AG20443 (cell line): ENCODE measurements at regions not wholly inside any gene's neighbourhood (a gene's known extent, or its start where the extent isn't known, plus 50 kb on each side); places are given as distances from the start of the nearest gene placed in this dataset.

Experiments
- DNase-seq: peaks from one replicate; pipeline ENCODE4 v3.0.0; 2012; ENCODE audit warnings: low spot score, mixed read lengths

DNA sequence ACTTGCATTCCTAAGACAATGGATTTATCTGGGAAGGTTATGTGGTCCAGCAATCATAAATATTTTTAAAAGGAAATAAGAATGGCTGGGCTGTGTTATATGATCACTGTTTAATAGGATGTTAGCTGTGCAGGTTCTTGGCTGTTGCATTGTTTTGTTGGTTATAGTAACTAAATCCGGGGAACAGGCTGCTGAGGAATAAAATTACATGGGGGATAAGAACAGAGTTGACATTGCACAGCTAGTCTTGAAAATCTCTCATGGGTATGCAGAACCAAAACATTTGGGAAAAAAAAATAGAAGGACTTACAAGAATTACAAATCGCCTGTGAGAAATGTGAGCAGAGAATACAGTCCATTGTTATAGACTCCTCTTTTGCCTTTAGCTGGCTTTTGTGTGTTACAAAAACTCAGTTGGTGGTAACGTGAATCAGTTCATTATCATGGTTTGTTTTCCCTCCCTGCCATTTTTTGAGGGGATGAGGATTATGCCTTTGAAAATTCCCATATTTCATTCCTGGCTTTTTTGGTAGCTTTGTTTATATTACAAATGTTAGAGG, 375.3 kb upstream of the DAB2 start:
- DNase-seq, result no peak

DNA sequence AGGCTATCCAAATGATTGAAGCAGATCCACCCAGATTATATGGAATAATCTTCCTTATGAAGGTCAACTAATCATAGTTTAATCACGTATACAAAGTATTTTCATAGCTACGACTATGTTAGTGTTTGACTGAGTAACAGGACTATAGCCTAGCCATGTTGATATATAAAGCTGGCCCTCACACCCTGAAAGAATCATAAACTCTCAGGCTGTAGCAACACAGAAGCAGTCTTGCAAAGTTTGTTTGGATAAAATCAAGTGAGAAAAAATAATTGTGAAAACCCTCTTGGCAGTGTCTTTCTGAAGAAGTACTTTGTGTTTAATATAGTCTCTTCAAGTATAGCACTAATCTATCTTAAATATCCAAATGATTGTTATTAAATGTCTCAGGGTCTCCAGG, 374.5 kb upstream of the DAB2 start:
- no peak for DNase-seq

DNA sequence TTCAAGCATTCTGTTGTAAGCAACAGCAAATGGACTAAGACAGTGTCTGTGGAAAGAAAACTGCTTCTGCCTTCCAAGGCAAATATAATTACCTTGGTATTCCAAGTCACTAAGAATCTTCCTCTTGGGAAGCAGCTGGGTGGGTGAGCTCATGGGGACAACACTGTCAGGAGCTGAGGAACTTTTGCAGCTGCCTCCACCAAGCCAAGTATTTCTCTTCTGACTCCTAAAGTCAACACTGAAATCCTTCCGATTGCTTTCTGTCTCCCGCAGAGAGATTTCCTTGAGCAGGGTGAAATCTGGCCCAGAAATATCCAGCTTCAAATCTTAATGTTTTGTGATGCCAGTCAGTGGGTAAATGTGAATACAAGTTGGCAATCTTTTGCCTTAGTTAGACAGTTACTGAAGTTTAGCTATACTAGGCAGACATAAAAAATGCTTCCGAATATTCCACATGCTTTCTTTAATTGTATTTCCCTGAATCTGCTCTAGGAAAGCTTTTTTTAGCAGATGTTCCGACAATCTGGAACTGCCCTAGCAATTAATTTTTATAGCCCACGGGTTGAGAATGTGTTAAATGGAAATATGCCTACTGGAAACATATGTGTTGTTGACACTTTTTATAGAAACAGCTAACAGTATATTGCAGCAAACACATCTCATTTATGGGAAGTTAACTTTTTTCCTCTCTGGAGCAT, 369.9 kb upstream of the DAB2 start:
- DNase-seq, result peak; percentile 56

- no peak for DNase-seq
Measured at GRCh38 chr5:39785410-39785809, 360.6 kb upstream of the DAB2 start.

DNA sequence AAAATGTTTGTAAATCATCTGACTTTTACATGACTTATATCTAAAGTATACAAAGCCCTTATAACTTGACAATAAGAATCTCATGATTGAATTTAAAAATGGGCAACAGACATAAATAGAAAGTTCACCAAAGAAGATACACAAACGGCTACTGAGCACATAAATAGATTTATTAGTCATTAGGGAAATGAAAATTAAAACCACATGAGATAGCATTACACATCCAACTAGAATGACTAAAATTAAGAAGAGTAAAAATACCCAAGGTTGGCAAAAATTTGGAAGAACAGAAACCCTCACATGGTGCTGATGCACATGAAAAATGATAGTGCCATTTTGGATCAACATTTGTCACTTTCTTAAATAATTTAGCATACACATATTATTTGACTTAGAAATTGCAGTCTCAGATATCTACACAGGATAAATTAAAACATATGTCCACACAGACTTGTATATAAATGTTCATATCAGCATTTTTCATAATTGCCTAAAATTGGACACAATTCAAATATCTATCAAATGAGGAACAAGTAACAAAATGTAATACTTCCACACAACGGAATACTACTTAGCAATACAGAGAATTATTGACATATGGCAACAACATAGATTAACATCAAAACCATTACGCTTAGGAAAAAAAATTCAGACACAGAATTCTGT, 359.1 kb upstream of the DAB2 start:
- DNase-seq, result peak; percentile 19

- peak; percentile 34 for DNase-seq
Measured at GRCh38 chr5:39780347-39780746, 355.6 kb upstream of the DAB2 start.

GRCh38 chr5:39779831-39780230, 355.1 kb upstream of the DAB2 start:
- DNase-seq, result no peak

DNA sequence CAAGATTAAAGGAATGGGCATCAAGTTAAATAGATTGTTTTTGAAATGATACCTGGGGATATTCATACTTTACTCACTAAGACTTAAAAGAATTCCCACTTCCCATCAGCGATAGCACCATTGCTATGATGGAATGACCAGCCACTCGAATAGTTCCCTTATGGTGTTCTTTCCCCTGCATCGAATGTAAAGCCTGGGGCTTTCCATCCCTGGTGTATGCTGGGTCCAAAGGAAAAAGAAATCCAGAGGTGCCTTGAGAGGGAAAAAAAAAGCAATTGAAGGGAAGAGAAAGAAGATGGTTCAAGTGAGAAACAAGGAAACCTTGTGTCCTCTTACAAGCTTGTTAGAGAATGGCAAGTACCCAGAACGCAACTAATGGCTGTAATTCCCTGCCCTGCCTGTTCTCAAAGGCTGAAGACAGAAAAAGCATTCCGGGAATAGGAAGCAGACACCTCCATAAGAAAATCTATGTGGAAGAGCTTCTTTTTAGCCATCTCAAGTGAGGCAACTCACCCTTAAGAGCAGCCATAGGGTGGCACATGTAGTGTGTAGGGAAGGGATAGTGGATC, 351.1 kb upstream of the DAB2 start:
- no peak for DNase-seq

GRCh38 chr5:39775086-39775796, 350.5 kb upstream of the DAB2 start:
- DNase-seq, result peak; percentile 70

- DNase-seq, result no peak
Measured at GRCh38 chr5:39774605-39775004, 349.8 kb upstream of the DAB2 start.

GRCh38 chr5:39772307-39772706, 347.5 kb upstream of the DAB2 start:
- no peak for DNase-seq

GRCh38 chr5:39767916-39768315, 343.1 kb upstream of the DAB2 start:
- no peak for DNase-seq

GRCh38 chr5:39765366-39765765, 340.6 kb upstream of the DAB2 start:
- peak; percentile 48 for DNase-seq

GRCh38 chr5:39762761-39763160, 338.0 kb upstream of the DAB2 start:
- DNase-seq, result no peak

GRCh38 chr5:39761199-39761950, 336.6 kb upstream of the DAB2 start:
- no peak for DNase-seq

DNA sequence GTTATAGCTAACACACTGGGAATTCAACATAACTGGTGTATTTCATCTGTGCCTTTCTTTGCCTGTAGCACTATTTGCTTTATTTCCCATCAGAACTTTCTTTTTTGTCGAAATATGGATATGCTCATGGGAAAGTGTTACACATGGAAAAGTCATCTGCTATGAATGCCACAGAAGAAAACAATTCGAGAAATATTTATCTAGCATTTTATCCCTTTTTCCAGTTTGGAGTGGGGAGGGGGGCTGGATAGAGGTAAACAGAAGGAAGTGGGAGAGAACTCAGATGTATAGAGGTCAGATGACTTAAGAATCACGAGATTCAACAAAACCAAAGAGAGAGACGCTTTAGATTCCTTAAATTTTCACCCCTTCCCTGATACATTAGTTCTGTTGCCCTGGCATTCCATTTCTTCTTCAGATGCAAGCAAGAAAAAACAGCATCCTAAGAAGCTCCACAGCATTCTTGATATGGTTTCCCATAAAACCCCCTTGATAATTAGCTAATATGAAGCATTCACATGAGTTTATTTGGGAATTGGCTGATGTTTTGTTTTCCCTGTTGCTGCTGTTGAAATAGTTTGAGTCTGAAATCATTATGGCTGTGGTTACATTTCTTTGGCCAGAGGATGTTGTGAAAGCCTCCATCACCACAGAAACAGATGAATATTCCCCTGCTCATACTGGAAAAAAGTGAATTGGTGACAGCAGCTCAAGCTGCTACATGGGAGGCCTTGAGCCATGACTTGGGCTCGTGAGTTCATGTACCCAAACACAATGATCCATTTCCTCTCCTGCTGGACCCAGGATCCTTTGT, 335.8 kb upstream of the DAB2 start:
- peak; percentile 73 for DNase-seq

DNA sequence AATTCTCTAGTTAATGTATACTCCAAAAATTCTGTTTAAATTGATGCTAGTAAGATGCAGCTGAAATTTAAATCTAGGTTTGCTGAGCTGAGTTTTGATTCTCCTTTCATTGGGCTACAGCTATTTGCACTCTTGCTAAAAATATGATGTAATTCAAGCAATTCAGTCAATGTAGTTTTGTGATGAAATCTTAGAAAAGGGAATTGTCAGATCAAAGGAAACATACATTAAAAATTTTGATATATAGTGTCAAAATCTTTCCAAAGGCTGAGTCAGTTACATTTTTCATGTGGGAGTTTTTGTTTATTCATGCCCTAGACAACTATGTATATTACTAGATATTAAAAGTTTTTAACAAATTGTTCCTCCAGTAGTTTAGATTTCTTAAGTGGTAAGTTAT, 334.9 kb upstream of the DAB2 start:
- no peak for DNase-seq

DNA sequence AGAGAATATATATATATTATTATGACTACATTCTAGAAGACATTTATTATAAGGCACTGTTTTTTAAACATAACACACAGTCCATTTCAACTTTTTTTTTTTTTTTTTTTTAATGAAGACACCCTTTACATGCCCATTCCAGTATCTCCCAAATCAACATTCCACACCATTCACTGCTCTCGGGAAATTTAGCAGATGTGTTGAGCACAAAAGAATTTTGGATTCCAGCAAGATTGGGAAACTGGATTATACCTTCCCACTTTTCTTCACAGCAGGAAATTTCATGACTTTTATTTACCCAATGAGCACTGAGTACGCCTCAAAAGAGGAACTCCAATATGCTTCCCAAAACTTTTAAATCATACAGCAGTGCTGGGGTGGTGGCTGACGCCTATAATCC, 333.6 kb upstream of the DAB2 start:
- DNase-seq, result no peak

- no peak for DNase-seq
Measured at GRCh38 chr5:39757131-39757530, 332.4 kb upstream of the DAB2 start.

DNA sequence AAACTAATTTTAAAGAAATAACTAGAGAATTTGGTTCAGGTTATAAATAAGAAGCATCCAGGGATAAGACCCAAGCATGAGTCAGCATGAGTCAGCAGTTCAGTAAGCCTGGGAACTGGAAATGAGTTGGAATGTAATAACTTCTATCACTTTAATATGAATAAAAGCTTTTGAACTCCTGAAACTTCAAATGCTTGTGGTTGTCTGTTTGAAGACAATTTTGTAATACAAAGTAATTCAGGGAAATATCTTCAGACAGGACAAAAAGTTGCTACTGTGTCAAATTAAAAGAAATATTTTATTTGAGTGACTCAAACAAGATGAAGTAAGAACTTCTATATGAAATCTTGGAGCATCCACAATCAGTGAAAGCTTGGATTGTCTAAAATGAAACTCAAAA, 331.2 kb upstream of the DAB2 start:
- peak; percentile 64 for DNase-seq

DNA sequence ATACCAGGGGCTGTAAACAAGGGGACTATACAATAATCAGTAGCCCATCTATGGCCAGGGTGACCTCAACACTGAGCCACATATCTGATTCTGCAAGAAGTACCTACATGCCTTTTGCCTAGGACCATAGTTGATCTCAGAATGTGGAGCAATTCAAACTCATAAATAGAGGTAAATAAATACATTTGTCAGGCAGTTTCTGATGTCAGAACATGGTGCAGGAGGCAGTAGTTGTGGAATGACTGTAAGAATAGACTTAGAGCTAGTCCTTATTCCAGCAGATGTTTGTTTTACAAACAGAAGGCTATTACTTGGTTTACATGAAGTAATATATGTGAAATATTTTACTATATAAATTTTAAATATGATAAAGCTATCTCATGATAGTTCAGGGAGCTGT, 330.7 kb upstream of the DAB2 start:
- no peak for DNase-seq
